CD4-positive, alpha-beta T cell treated with Interleukin-2 at 100 ng/mL for 4 hours (primary cell): ENCODE measurements at regions not wholly inside any gene's neighbourhood (a gene's known extent, or its start where the extent isn't known, plus 50 kb on each side); places are given as distances from the start of the nearest gene placed in this dataset.

Experiments
- DNase-seq: peaks from one replicate; pipeline ENCODE4 v3.0.0-alpha.2; 2020; ENCODE audit warnings: low spot score

- DNase-seq, result no peak
Observed at GRCh38 chr2:14350856-14351255, 281.7 kb upstream of the LRATD1 start.

GRCh38 chr2:14352067-14352466, 280.4 kb upstream of the LRATD1 start:
- DNase-seq, result no peak

GRCh38 chr2:14354231-14354630, 278.3 kb upstream of the LRATD1 start:
- no peak for DNase-seq

GRCh38 chr2:14355102-14355501, 277.4 kb upstream of the LRATD1 start:
- DNase-seq, result no peak

GRCh38 chr2:14358339-14358738, 274.2 kb upstream of the LRATD1 start:
- DNase-seq, result no peak

GRCh38 chr2:14358774-14359173, 273.7 kb upstream of the LRATD1 start:
- DNase-seq, result no peak

- DNase-seq, result no peak
Observed at GRCh38 chr2:14363137-14363536, 269.4 kb upstream of the LRATD1 start.

GRCh38 chr2:14363976-14364375, 268.5 kb upstream of the LRATD1 start:
- DNase-seq, result no peak

- DNase-seq, result no peak
Observed at GRCh38 chr2:14364471-14364870, 268.0 kb upstream of the LRATD1 start.

- DNase-seq, result no peak
Observed at GRCh38 chr2:14385043-14385442, 247.5 kb upstream of the LRATD1 start.

GRCh38 chr2:14387332-14387731, 245.2 kb upstream of the LRATD1 start:
- DNase-seq, result no peak

GRCh38 chr2:14388724-14389123, 243.8 kb upstream of the LRATD1 start:
- DNase-seq, result no peak

- no peak for DNase-seq
Observed at GRCh38 chr2:14396533-14397083, 235.9 kb upstream of the LRATD1 start.

- DNase-seq, result no peak
Observed at GRCh38 chr2:14398641-14399040, 233.9 kb upstream of the LRATD1 start.

GRCh38 chr2:14401873-14402272, 230.6 kb upstream of the LRATD1 start:
- DNase-seq, result no peak

GRCh38 chr2:14408695-14409094, 223.8 kb upstream of the LRATD1 start:
- DNase-seq, result no peak

- no peak for DNase-seq
Observed at GRCh38 chr2:14417551-14417950, 215.0 kb upstream of the LRATD1 start.

GRCh38 chr2:14418115-14418514, 214.4 kb upstream of the LRATD1 start:
- no peak for DNase-seq

- DNase-seq, result no peak
Observed at GRCh38 chr2:14420851-14421250, 211.7 kb upstream of the LRATD1 start.

- no peak for DNase-seq
Observed at GRCh38 chr2:14422426-14422825, 210.1 kb upstream of the LRATD1 start.

- no peak for DNase-seq
Observed at GRCh38 chr2:14423145-14423906, 209.2 kb upstream of the LRATD1 start.

- DNase-seq, result no peak
Observed at GRCh38 chr2:14424478-14425390, 207.8 kb upstream of the LRATD1 start.

- no peak for DNase-seq
Observed at GRCh38 chr2:14425869-14426268, 206.6 kb upstream of the LRATD1 start.
